ENCODE measurements at regions not wholly inside any gene's neighbourhood (a gene's known extent, or its start where the extent isn't known, plus 50 kb on each side); places are given as distances from the start of the nearest gene placed in this dataset.

- Mint-ChIP-seq H3K27me3 (no peaks in the 10 kb centered on the region), H3K36me3 (ENCODE audit: insufficient read depth) (no peaks in the 10 kb centered on the region), H3K9me3 (no peaks in the 10 kb centered on the region), H3K4me1 (ENCODE audit: low read depth in 2 of 2) (no peaks in the 10 kb centered on the region), H3K27ac (no peak overlapping the region), H3K4me3 (no peak overlapping the region)
- DNase-seq (no peak), ATAC-seq (replicated peaks) (no peak)
Measured at GRCh38 chr10:61302124-61302523, 151.1 kb downstream of the TMEM26 start.

DNA sequence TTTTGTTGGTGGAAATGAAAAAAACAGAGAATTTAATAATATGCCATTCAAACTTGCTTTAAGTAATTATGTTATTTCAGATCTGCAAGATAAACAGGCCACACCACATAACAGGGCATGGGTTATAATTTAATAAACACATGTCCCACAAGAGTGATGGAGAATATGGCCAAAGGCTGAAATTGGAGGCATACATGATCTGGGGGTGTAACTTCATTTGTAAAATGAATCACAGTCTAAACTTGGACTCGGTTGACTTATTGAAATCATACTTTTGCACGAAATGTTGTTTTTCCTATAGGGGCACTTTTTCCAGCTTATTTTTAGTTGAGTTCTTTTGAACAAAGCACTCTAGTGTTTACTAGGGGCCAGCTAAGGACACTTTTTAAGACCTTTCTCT is 151.6 kb downstream of the TMEM26 start:
- DNase-seq (no peak), ATAC-seq (replicated peaks) (no peak)
- Mint-ChIP-seq H3K4me3 (no peak overlapping the region), H3K27ac (no peak overlapping the region), H3K27me3 (no peaks in the 10 kb centered on the region), H3K36me3 (ENCODE audit: insufficient read depth) (no peaks in the 10 kb centered on the region), H3K4me1 (ENCODE audit: low read depth in 2 of 2) (no peaks in the 10 kb centered on the region), H3K9me3 (no peaks in the 10 kb centered on the region)

DNA sequence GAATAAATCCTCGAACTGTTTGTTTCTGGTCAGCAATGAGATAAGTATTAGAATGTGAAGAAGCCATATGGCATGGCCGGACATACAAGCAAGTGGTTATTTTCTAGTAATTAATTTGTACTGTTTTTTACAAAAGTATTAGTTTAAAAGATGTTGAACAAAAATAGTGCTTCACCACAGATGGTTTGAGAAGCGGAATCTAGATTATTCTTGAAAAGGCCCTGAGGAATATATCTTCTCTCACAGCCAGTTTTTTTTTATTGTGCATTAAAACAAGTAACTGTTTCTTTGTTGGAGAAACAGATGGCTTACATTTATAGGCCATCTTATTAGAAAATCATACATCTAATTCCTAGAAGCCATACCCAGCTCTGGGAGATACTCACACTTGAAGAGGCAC is 153.3 kb downstream of the TMEM26 start:
- ATAC-seq (replicated peaks): no peak
- DNase-seq: no peak
- H3K4me3 Mint-ChIP-seq: no peak overlapping the region
- no peaks in the 10 kb centered on the region for H3K36me3 Mint-ChIP-seq (ENCODE audit: insufficient read depth)
- H3K9me3 Mint-ChIP-seq: no peaks in the 10 kb centered on the region
- no peaks in the 10 kb centered on the region for H3K4me1 Mint-ChIP-seq (ENCODE audit: low read depth in 2 of 2)
- H3K27me3 Mint-ChIP-seq: no peaks in the 10 kb centered on the region
- no peak overlapping the region for H3K27ac Mint-ChIP-seq

- H3K4me1 Mint-ChIP-seq (ENCODE audit: low read depth in 2 of 2): no peaks in the 10 kb centered on the region
- no peaks in the 10 kb centered on the region for H3K9me3 Mint-ChIP-seq
- H3K27ac Mint-ChIP-seq: no peak overlapping the region
- ATAC-seq (replicated peaks) (no peak), DNase-seq (no peak)
- H3K4me3 Mint-ChIP-seq: no peak overlapping the region
- no peaks in the 10 kb centered on the region for H3K36me3 Mint-ChIP-seq (ENCODE audit: insufficient read depth)
- no peaks in the 10 kb centered on the region for H3K27me3 Mint-ChIP-seq
Measured at GRCh38 chr10:61299156-61299555, 154.0 kb downstream of the TMEM26 start.

DNA sequence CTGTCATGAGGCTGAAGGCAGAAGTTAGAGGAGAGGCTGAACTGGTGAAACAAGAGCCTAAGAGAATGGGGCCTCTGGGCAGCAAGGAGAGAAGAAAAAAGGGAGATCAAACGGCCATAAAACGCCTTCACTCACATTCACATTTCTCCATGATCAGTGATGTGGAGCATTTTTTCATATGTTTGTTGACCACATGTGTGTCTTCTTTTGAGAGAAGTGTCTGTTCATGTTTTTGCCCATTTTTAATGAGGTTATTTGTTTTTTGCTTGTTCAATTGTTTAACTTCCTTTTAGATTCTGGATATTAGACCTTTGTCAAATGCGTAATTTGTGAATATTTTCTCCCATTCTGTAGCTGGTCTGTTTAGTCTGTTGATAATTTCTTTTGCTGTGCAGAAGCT is 155.0 kb downstream of the TMEM26 start:
- Mint-ChIP-seq H3K4me1 (ENCODE audit: low read depth in 2 of 2) (no peaks in the 10 kb centered on the region), H3K4me3 (no peak overlapping the region), H3K27ac (no peak overlapping the region), H3K27me3 (peaks cover 0 to under 1% of the 10 kb centered on the region in 2 donors), H3K9me3 (no peaks in the 10 kb centered on the region), H3K36me3 (ENCODE audit: insufficient read depth) (no peaks in the 10 kb centered on the region)
- DNase-seq: no peak
- ATAC-seq (replicated peaks): no peak

DNA sequence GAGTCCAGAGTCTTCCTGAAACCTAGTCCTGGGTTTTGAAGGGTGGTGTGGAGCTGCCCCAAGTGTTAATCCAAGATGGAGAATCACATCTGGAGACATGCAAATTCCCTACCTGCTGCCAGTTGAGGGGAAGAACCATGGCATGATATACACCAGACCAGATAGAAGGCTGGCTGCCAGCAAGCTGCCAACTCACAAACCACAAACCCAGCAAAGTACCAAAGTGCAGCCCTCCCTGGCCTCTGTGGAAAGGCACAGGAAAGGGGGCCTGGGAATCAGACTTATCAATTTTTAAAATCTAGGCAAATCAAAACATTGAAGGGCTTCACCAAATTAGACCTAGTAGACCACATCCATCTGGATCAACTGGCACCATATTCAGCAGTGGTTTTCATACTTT is 157.0 kb downstream of the TMEM26 start:
- ATAC-seq (replicated peaks) (no peak), DNase-seq (no peak)
- no peak overlapping the region for H3K4me3 Mint-ChIP-seq
- H3K36me3 Mint-ChIP-seq (ENCODE audit: insufficient read depth): no peaks in the 10 kb centered on the region
- peaks cover 11 to 13% of the 10 kb centered on the region in 2 donors for H3K27me3 Mint-ChIP-seq
- H3K27ac Mint-ChIP-seq: no peak overlapping the region
- no peaks in the 10 kb centered on the region for H3K4me1 Mint-ChIP-seq (ENCODE audit: low read depth in 2 of 2)
- no peaks in the 10 kb centered on the region for H3K9me3 Mint-ChIP-seq

DNA sequence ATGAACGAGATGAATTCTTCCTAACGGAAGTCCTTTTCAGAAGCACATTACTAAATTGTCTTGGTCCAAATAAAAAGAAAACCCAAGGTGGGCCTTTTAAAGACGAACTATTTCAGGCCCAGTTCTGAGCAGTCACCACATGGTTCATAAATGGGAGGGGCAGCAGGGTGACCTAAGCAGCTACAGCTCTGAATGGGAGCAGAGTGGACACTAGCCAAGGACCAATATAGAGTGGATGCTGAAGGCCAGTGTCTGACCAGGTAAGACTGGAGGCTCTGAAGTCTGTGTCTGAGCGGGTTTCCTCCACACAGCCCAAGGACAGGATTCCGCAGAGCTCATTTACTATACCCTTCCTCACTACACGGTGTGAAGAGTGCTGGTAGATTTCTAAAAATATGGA is 159.1 kb downstream of the TMEM26 start:
- H3K27me3 Mint-ChIP-seq: peaks cover 11 to 13% of the 10 kb centered on the region in 2 donors
- H3K27ac Mint-ChIP-seq: no peak overlapping the region
- DNase-seq: no peak
- no peak for ATAC-seq (replicated peaks)
- no peaks in the 10 kb centered on the region for H3K4me1 Mint-ChIP-seq (ENCODE audit: low read depth in 2 of 2)
- H3K4me3 Mint-ChIP-seq: no peak overlapping the region
- no peaks in the 10 kb centered on the region for H3K36me3 Mint-ChIP-seq (ENCODE audit: insufficient read depth)
- peaks cover 0 to 1% of the 10 kb centered on the region in 2 donors for H3K9me3 Mint-ChIP-seq

DNA sequence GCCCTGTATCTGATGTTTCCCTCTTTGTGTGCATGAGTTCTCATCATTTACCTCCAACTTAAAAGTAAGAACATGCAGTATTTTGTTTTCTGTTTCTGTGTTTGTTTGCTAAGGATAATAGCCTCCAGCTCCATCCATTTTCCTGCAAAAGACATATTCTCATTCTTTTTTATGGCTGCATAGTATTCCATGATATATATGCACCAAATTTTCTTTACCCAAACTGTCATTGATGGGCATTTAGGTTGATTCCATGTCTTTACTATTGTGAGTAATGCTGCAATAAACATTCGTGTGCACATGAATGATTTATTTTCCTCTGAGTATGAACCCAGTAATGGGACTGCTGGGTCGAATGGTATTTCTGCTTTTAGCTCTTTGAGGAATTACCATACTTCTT is 163.4 kb downstream of the TMEM26 start:
- ATAC-seq (replicated peaks): no peak
- H3K4me3 Mint-ChIP-seq: no peak overlapping the region
- no peaks in the 10 kb centered on the region for H3K36me3 Mint-ChIP-seq (ENCODE audit: insufficient read depth)
- peaks cover 8 to 17% of the 10 kb centered on the region in 2 donors for H3K4me1 Mint-ChIP-seq (ENCODE audit: low read depth in 2 of 2)
- no peak overlapping the region for H3K27ac Mint-ChIP-seq
- DNase-seq: no peak
- H3K27me3 Mint-ChIP-seq: peaks cover 11 to 13% of the 10 kb centered on the region in 2 donors
- peaks cover 0 to 1% of the 10 kb centered on the region in 2 donors for H3K9me3 Mint-ChIP-seq

GRCh38 chr10:61286686-61287085 is 166.5 kb downstream of the TMEM26 start:
- H3K27me3 Mint-ChIP-seq: no peaks in the 10 kb centered on the region
- peak overlapping the region; percentile 35 to 70 for H3K4me3 Mint-ChIP-seq
- no peaks in the 10 kb centered on the region for H3K36me3 Mint-ChIP-seq (ENCODE audit: insufficient read depth)
- ATAC-seq (replicated peaks) (peak; percentile 97), DNase-seq (peak in 1 of 3 experiments; percentile 14)
- H3K27ac Mint-ChIP-seq: peak overlapping the region; percentile 47 to 62
- H3K9me3 Mint-ChIP-seq: peaks cover 0 to 1% of the 10 kb centered on the region in 2 donors
- H3K4me1 Mint-ChIP-seq (ENCODE audit: low read depth in 2 of 2): peaks cover 8 to 23% of the 10 kb centered on the region in 2 donors

GRCh38 chr10:61285749-61286148 is 167.4 kb downstream of the TMEM26 start:
- Mint-ChIP-seq H3K9me3 (peaks cover 0 to 1% of the 10 kb centered on the region in 2 donors), H3K4me3 (no peak overlapping the region), H3K36me3 (ENCODE audit: insufficient read depth) (no peaks in the 10 kb centered on the region), H3K27me3 (no peaks in the 10 kb centered on the region), H3K4me1 (ENCODE audit: low read depth in 2 of 2) (peaks cover 8 to 23% of the 10 kb centered on the region in 2 donors), H3K27ac (no peak overlapping the region)
- DNase-seq: no peak
- ATAC-seq (replicated peaks): no peak

DNA sequence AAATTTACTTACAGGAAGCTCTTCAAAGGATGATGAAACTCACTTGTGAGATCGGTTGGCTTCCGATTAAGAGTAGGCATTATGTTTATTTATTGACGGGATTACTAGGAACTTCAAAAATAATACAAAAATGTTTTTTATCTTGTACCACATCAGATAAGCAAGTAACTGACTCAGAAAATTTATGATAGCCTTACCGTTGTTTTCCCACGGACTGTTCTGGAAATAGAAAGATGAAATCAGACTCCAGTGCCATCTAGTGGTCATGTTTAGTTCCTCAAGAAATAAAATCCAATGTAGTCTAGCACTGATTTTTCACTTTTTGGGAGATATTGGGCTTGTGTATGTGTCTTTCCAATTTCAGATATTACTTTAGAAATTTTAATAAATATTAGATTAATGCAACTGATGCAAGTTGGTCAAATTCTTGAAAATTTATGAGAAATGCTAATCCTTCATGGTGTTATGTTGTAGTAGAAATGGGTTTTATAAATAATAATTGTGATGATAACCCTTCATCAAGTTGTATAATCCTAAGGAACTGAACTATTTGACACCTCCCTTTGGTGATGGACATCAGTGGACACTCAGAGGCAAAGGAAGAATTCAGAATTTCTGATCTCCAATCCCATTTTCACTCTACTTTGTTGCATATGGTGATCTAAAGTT is 168.8 kb downstream of the TMEM26 start:
- no peaks in the 10 kb centered on the region for H3K9me3 Mint-ChIP-seq
- H3K27me3 Mint-ChIP-seq: peaks cover 0 to 5% of the 10 kb centered on the region in 2 donors
- H3K36me3 Mint-ChIP-seq (ENCODE audit: insufficient read depth): no peaks in the 10 kb centered on the region
- DNase-seq: peak in 1 of 3 experiments; percentile 2
- no peak overlapping the region for H3K27ac Mint-ChIP-seq
- peak overlapping the region; percentile 22 to 56 for H3K4me3 Mint-ChIP-seq
- peaks cover 8 to 23% of the 10 kb centered on the region in 2 donors for H3K4me1 Mint-ChIP-seq (ENCODE audit: low read depth in 2 of 2)
- ATAC-seq (replicated peaks): peak; percentile 23

DNA sequence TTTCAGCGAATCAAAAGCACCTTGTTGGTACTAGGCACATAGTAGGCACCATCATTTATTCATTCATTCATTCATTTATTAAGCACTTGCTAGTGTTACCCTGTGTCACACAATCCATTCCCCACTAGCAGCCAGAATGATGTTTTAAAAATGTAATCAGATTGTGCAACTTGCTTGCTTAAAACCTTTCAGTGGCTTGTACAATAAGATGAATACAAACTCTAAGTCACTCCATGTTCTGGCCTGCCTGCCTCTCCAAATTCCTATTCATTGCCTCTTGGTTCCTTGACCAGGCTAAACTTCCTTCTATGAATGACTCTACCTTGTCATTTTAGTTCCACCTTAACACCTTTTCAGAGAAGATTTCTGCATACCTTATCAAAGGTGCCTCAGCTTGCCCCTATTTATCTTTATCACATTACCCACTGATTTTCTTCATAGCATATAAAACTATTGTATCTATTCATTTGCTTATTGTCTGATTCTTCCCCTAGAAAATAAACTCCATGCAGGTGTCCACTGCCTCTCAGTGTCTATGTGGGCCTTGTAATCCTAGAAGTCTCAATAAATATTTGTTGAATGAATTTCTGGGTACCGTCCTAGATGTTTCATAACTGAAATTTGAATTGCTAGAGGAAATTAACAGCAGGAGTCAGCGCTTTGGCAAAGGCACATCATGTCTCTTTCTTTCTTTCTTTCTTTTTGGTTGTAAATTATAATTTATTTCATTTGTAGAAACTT is 169.5 kb downstream of the TMEM26 start:
- H3K4me1 Mint-ChIP-seq (ENCODE audit: low read depth in 2 of 2): peaks cover 8 to 23% of the 10 kb centered on the region in 2 donors
- no peak for ATAC-seq (replicated peaks)
- H3K27ac Mint-ChIP-seq: no peak overlapping the region
- H3K9me3 Mint-ChIP-seq: no peaks in the 10 kb centered on the region
- no peak for DNase-seq
- H3K27me3 Mint-ChIP-seq: peaks cover 0 to 6% of the 10 kb centered on the region in 2 donors
- peak overlapping the region; percentile 22 to 56 for H3K4me3 Mint-ChIP-seq
- H3K36me3 Mint-ChIP-seq (ENCODE audit: insufficient read depth): no peaks in the 10 kb centered on the region

DNA sequence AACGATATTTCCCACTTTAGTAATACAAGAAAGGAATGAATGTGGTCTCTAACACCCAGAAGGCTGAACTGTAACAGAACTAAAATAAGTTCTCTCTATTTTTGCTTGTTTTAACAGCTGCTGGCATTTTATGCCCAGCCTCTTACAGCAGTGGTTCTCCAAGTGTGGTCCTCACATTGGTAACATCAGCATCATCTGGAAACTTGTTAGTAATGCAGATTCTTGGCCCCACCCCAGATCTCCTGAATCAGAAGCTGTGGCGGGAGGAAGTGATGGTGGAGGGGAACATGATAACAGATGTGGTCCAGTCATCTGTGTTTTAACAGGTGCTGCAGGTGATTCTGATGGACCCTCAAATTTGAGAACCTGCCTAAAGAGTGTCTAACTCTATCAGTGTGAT is 170.1 kb downstream of the TMEM26 start:
- ATAC-seq (replicated peaks) (no peak), DNase-seq (no peak)
- Mint-ChIP-seq H3K4me1 (ENCODE audit: low read depth in 2 of 2) (peaks cover 8 to 21% of the 10 kb centered on the region in 2 donors), H3K27me3 (peaks cover 0 to 6% of the 10 kb centered on the region in 2 donors), H3K4me3 (no peak overlapping the region), H3K36me3 (ENCODE audit: insufficient read depth) (no peaks in the 10 kb centered on the region), H3K9me3 (no peaks in the 10 kb centered on the region), H3K27ac (no peak overlapping the region)

GRCh38 chr10:61280303-61280702 is 172.9 kb downstream of the TMEM26 start:
- Mint-ChIP-seq H3K4me1 (ENCODE audit: low read depth in 2 of 2) (peaks cover 0 to 6% of the 10 kb centered on the region in 2 donors), H3K4me3 (no peak overlapping the region), H3K27ac (no peak overlapping the region), H3K36me3 (ENCODE audit: insufficient read depth) (no peaks in the 10 kb centered on the region), H3K27me3 (peaks cover 0 to 16% of the 10 kb centered on the region in 2 donors), H3K9me3 (no peaks in the 10 kb centered on the region)
- DNase-seq (no peak), ATAC-seq (replicated peaks) (no peak)

All from effector memory CD8-positive, alpha-beta T cell (primary cell).